ENCODE measurements at regions not wholly inside any gene's neighbourhood (a gene's known extent, or its start where the extent isn't known, plus 50 kb on each side); places are given as distances from the start of the nearest gene placed in this dataset.

- peaks cover 18 to 25% of the 10 kb centered on the region in 2 donors for H3K4me1 ChIP-seq
- ATAC-seq (no peak), DNase-seq (no peak)
- TF ChIP-seq, protein P1, sequence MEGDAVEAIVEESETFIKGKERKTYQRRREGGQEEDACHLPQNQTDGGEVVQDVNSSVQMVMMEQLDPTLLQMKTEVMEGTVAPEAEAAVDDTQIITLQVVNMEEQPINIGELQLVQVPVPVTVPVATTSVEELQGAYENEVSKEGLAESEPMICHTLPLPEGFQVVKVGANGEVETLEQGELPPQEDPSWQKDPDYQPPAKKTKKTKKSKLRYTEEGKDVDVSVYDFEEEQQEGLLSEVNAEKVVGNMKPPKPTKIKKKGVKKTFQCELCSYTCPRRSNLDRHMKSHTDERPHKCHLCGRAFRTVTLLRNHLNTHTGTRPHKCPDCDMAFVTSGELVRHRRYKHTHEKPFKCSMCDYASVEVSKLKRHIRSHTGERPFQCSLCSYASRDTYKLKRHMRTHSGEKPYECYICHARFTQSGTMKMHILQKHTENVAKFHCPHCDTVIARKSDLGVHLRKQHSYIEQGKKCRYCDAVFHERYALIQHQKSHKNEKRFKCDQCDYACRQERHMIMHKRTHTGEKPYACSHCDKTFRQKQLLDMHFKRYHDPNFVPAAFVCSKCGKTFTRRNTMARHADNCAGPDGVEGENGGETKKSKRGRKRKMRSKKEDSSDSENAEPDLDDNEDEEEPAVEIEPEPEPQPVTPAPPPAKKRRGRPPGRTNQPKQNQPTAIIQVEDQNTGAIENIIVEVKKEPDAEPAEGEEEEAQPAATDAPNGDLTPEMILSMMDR (IDR thresholded peaks at IDR 0.05 in 4 of 5, conservative IDR thresholded peaks at IDR 0.05 in 1 of 5), result no peak
- no peak for TF ChIP-seq POLR2A (IDR thresholded peaks at IDR 0.05)
- H3K36me3 ChIP-seq, result no peaks in the 10 kb centered on the region
- in situ Hi-C loops (cut with MboI; ENCODE audit: low sequenced_read_pairs in 4 of 4) (no loop called here), intact Hi-C loops (cut with DNase I; ENCODE audit: low total_unique reads) (no loop called here)
- no peak overlapping the region for H3K4me3 ChIP-seq
- H3K27ac ChIP-seq, result no peak overlapping the region
- H3K9me3 ChIP-seq, result no peaks in the 10 kb centered on the region
- H3K27me3 ChIP-seq, result no peaks in the 10 kb centered on the region
Measured at GRCh38 chr12:42760550-42760949, 171.0 kb upstream of the PRICKLE1 start.

- intact Hi-C loops (cut with DNase I; ENCODE audit: low total_unique reads) (no loop called here), in situ Hi-C loops (cut with MboI; ENCODE audit: low sequenced_read_pairs in 4 of 4) (no loop called here)
- Histone ChIP-seq H3K36me3 (no peaks in the 10 kb centered on the region), H3K4me3 (no peak overlapping the region), H3K4me1 (peaks cover 18 to 25% of the 10 kb centered on the region in 2 donors), H3K27me3 (no peaks in the 10 kb centered on the region), H3K9me3 (no peaks in the 10 kb centered on the region), H3K27ac (peak overlapping the region; percentile 8 to 76 (median 58))
- ATAC-seq (peak; percentile 98 to 99), DNase-seq (peak; percentile 65 to 81)
- TF ChIP-seq POLR2A (IDR thresholded peaks at IDR 0.05), result no peak
- TF ChIP-seq, protein P1 (IDR thresholded peaks at IDR 0.05 in 4 of 5, conservative IDR thresholded peaks at IDR 0.05 in 1 of 5), result no peak
Measured at GRCh38 chr12:42759622-42760273, 170.2 kb upstream of the PRICKLE1 start.

DNA sequence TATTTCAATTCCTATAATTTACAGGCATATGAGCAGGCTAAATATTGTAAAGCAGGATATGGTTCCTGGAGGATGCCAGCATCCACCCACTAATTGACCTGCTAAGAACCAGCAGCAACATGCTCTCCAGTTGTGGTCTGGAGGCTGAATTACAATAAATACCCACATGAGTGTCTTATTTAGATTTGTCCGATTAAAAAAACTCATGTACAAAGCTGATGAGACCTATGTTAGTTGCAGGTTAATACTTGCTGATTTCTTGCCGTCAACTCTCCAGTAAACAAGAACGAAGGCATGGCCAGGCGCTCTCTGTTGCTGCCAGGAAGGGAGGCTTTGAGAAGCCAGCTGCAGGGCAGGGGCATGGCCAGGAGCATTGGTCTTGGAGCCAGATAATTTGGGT lies 169.3 kb upstream of the PRICKLE1 start:
- intact Hi-C loops (cut with DNase I; ENCODE audit: low total_unique reads) (no loop called here), in situ Hi-C loops (cut with MboI; ENCODE audit: low sequenced_read_pairs in 4 of 4) (no loop called here)
- TF ChIP-seq, protein P1 (IDR thresholded peaks at IDR 0.05 in 4 of 5, conservative IDR thresholded peaks at IDR 0.05 in 1 of 5), result no peak
- TF ChIP-seq POLR2A (IDR thresholded peaks at IDR 0.05), result no peak

DNA sequence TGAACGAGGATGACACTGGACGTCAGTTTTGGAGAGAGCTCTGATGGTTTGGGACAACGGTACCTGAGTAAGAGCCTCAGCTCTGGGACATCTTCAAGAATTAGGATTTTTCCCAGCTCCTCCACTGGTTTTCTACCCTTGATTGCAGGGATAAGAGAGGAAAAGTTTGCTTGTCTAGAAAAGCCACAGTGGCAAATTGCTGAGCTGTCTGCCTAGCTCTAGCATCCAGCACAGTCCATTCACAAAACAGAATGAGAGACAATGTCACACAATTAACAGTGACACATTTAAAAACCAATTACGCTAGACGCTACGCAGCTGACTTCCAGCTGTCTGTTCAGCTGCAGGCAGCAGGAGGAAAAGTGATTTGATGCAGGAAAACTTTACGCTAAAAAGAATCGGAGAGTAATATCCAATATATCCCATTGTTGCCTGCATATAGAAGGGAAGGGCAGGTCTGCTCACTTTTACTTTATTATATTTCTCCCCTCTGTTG lies 168.1 kb upstream of the PRICKLE1 start:
- H3K27ac ChIP-seq, result no peak overlapping the region
- TF ChIP-seq, protein P1 (IDR thresholded peaks at IDR 0.05 in 4 of 5, conservative IDR thresholded peaks at IDR 0.05 in 1 of 5), result no peak
- no peak for TF ChIP-seq POLR2A (IDR thresholded peaks at IDR 0.05)
- peaks cover 18 to 25% of the 10 kb centered on the region in 2 donors for H3K4me1 ChIP-seq
- H3K27me3 ChIP-seq, result no peaks in the 10 kb centered on the region
- no peak overlapping the region for H3K4me3 ChIP-seq
- no peaks in the 10 kb centered on the region for H3K36me3 ChIP-seq
- intact Hi-C loops (cut with DNase I; ENCODE audit: low total_unique reads), result no loop called here
- no peaks in the 10 kb centered on the region for H3K9me3 ChIP-seq
- in situ Hi-C loops (cut with MboI; ENCODE audit: low sequenced_read_pairs in 4 of 4), result no loop called here
- ATAC-seq, result no peak
- no peak for DNase-seq

More for the DNA sequence above, 169.3 kb upstream of the PRICKLE1 start:
- H3K27ac ChIP-seq, result no peak overlapping the region
- peaks cover 18 to 25% of the 10 kb centered on the region in 2 donors for H3K4me1 ChIP-seq
- no peak for DNase-seq
- no peaks in the 10 kb centered on the region for H3K27me3 ChIP-seq
- ATAC-seq, result no peak
- H3K36me3 ChIP-seq, result no peaks in the 10 kb centered on the region
- no peak overlapping the region for H3K4me3 ChIP-seq
- H3K9me3 ChIP-seq, result no peaks in the 10 kb centered on the region
